HL-60 (cell line): ENCODE measurements at regions not wholly inside any gene's neighbourhood (a gene's known extent, or its start where the extent isn't known, plus 50 kb on each side); places are given as distances from the start of the nearest gene placed in this dataset.

Experiments used
- POLR2AphosphoS5 ChIP-seq: IDR thresholded peaks from 2 replicates; pipeline ENCODE4 v1.6.1; 2012; ENCODE audit warnings: low read depth
- REST ChIP-seq: IDR thresholded peaks from 2 replicates; pipeline ENCODE4 v1.6.1; 2012; ENCODE audit warnings: low read depth; ENCODE audit not compliant: insufficient replicate concordance
- TF ChIP-seq, protein P1 (sequence below): IDR thresholded peaks from one replicate; pipeline ENCODE4 v1.5.1; 2011; ENCODE audit warnings: low read length, control low read depth, inconsistent platforms; ENCODE audit not compliant: insufficient read depth

- TF ChIP-seq, protein P1, sequence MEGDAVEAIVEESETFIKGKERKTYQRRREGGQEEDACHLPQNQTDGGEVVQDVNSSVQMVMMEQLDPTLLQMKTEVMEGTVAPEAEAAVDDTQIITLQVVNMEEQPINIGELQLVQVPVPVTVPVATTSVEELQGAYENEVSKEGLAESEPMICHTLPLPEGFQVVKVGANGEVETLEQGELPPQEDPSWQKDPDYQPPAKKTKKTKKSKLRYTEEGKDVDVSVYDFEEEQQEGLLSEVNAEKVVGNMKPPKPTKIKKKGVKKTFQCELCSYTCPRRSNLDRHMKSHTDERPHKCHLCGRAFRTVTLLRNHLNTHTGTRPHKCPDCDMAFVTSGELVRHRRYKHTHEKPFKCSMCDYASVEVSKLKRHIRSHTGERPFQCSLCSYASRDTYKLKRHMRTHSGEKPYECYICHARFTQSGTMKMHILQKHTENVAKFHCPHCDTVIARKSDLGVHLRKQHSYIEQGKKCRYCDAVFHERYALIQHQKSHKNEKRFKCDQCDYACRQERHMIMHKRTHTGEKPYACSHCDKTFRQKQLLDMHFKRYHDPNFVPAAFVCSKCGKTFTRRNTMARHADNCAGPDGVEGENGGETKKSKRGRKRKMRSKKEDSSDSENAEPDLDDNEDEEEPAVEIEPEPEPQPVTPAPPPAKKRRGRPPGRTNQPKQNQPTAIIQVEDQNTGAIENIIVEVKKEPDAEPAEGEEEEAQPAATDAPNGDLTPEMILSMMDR: no peak
- no peak for TF ChIP-seq POLR2AphosphoS5
- TF ChIP-seq REST: no peak
These were observed 507.2 kb upstream of the LARGE1 start for GRCh38 chr22:34427436-34427835.
